ENCODE measurements at regions not wholly inside any gene's neighbourhood (a gene's known extent, or its start where the extent isn't known, plus 50 kb on each side); places are given as distances from the start of the nearest gene placed in this dataset.
"Not testable (repeated sequence)": the region's sequence is repeated elsewhere in the genome, so short reads cannot be mapped to it uniquely, and the experiment has no call there.

- Mint-ChIP-seq H3K4me1 (ENCODE audit: low read depth) (peaks cover 6% of the 10 kb centered on the region), H3K27me3 (ENCODE audit: low read depth) (peaks cover 4% of the 10 kb centered on the region), H3K9me3 (ENCODE audit: low read depth) (no peaks in the 10 kb centered on the region), H3K36me3 (ENCODE audit: low read depth) (no peaks in the 10 kb centered on the region), H3K4me3 (ENCODE audit: unreplicated experiment) (no peak overlapping the region), H3K27ac (ENCODE audit: unreplicated experiment) (no peak overlapping the region)
- DNase-seq (ENCODE audit: low spot score) = no peak
- no peak for TF ChIP-seq CTCF (IDR thresholded peaks at IDR 0.05)
Observed at GRCh38 chrX:110514509-110514908, 155.9 kb downstream of the RTL9 start.

- Mint-ChIP-seq H3K36me3 (ENCODE audit: low read depth) (no peaks in the 10 kb centered on the region), H3K4me3 (ENCODE audit: unreplicated experiment) (no peak overlapping the region), H3K4me1 (ENCODE audit: low read depth) (no peaks in the 10 kb centered on the region), H3K9me3 (ENCODE audit: low read depth) (no peaks in the 10 kb centered on the region), H3K27ac (ENCODE audit: unreplicated experiment) (no peak overlapping the region), H3K27me3 (ENCODE audit: low read depth) (peaks cover 5% of the 10 kb centered on the region)
- no peak for TF ChIP-seq CTCF (IDR thresholded peaks at IDR 0.05)
- DNase-seq (ENCODE audit: low spot score) = no peak
Observed at GRCh38 chrX:110519501-110519900, 160.9 kb downstream of the RTL9 start.

GRCh38 chrX:110519906-110520452 lies 161.3 kb downstream of the RTL9 start:
- H3K27ac Mint-ChIP-seq (ENCODE audit: unreplicated experiment) = no peak overlapping the region
- H3K27me3 Mint-ChIP-seq (ENCODE audit: low read depth) = peaks cover 5% of the 10 kb centered on the region
- no peak for DNase-seq (ENCODE audit: low spot score)
- H3K4me1 Mint-ChIP-seq (ENCODE audit: low read depth) = no peaks in the 10 kb centered on the region
- H3K36me3 Mint-ChIP-seq (ENCODE audit: low read depth) = no peaks in the 10 kb centered on the region
- no peaks in the 10 kb centered on the region for H3K9me3 Mint-ChIP-seq (ENCODE audit: low read depth)
- H3K4me3 Mint-ChIP-seq (ENCODE audit: unreplicated experiment) = no peak overlapping the region
- no peak for TF ChIP-seq CTCF (IDR thresholded peaks at IDR 0.05)

- not testable (repeated sequence) for H3K4me1 Mint-ChIP-seq (ENCODE audit: low read depth); H3K36me3 Mint-ChIP-seq (ENCODE audit: low read depth); H3K27me3 Mint-ChIP-seq (ENCODE audit: low read depth); H3K9me3 Mint-ChIP-seq (ENCODE audit: low read depth); DNase-seq (ENCODE audit: low spot score); H3K4me3 Mint-ChIP-seq (ENCODE audit: unreplicated experiment); H3K27ac Mint-ChIP-seq (ENCODE audit: unreplicated experiment)
Observed at GRCh38 chrX:110520652-110521051, 162.0 kb downstream of the RTL9 start.

GRCh38 chrX:110531873-110532580 lies 173.4 kb downstream of the RTL9 start:
- Mint-ChIP-seq H3K9me3 (ENCODE audit: low read depth) (no peaks in the 10 kb centered on the region), H3K27ac (ENCODE audit: unreplicated experiment) (no peak overlapping the region), H3K4me1 (ENCODE audit: low read depth) (no peaks in the 10 kb centered on the region), H3K36me3 (ENCODE audit: low read depth) (no peaks in the 10 kb centered on the region), H3K27me3 (ENCODE audit: low read depth) (peaks cover 4% of the 10 kb centered on the region), H3K4me3 (ENCODE audit: unreplicated experiment) (no peak overlapping the region)
- no peak for TF ChIP-seq CTCF (IDR thresholded peaks at IDR 0.05)
- no peak for DNase-seq (ENCODE audit: low spot score)

GRCh38 chrX:110532581-110532931 lies 173.9 kb downstream of the RTL9 start:
- no peak for TF ChIP-seq CTCF (IDR thresholded peaks at IDR 0.05)
- no peak overlapping the region for H3K27ac Mint-ChIP-seq (ENCODE audit: unreplicated experiment)
- peaks cover 4% of the 10 kb centered on the region for H3K27me3 Mint-ChIP-seq (ENCODE audit: low read depth)
- H3K36me3 Mint-ChIP-seq (ENCODE audit: low read depth) = no peaks in the 10 kb centered on the region
- H3K9me3 Mint-ChIP-seq (ENCODE audit: low read depth) = no peaks in the 10 kb centered on the region
- no peak for DNase-seq (ENCODE audit: low spot score)
- no peak overlapping the region for H3K4me3 Mint-ChIP-seq (ENCODE audit: unreplicated experiment)
- no peaks in the 10 kb centered on the region for H3K4me1 Mint-ChIP-seq (ENCODE audit: low read depth)
